C4-2B (cell line): ENCODE measurements at regions not wholly inside any gene's neighbourhood (a gene's known extent, or its start where the extent isn't known, plus 50 kb on each side); places are given as distances from the start of the nearest gene placed in this dataset.
"Not testable (repeated sequence)": the region's sequence is repeated elsewhere in the genome, so short reads cannot be mapped to it uniquely, and the experiment has no call there.

Source experiments
- H3K27ac ChIP-seq: fragments of 450-650 bp; 2 replicates; pipeline ENCODE4 v1.5.1; 2017
- CTCF ChIP-seq: fragments of 450-650 bp; conservative IDR thresholded peaks from 2 replicates; pipeline ENCODE4 v1.5.1; 2017; ENCODE audit warnings: mild to moderate bottlenecking
- ZFX ChIP-seq: fragments of 450-650 bp; IDR thresholded peaks from 2 replicates; pipeline ENCODE4 v1.6.1; 2017

GRCh38 chr11:93921695-93922468, 71.5 kb upstream of the VSTM5 start:
- no peak overlapping the region for H3K27ac ChIP-seq
- TF ChIP-seq CTCF (peak; percentile 88), ZFX (no peak)

GRCh38 chr11:93922830-93923229, 72.4 kb upstream of the VSTM5 start:
- H3K27ac ChIP-seq: no peak overlapping the region
- TF ChIP-seq ZFX (no peak), CTCF (no peak)

GRCh38 chr11:93926099-93926498, 75.7 kb upstream of the VSTM5 start:
- not testable (repeated sequence) for H3K27ac ChIP-seq

- TF ChIP-seq ZFX: no peak
- no peak for TF ChIP-seq CTCF
- no peak overlapping the region for H3K27ac ChIP-seq
These were observed 79.0 kb upstream of the VSTM5 start for GRCh38 chr11:93929407-93929806.

GRCh38 chr11:93933230-93933629, 82.8 kb upstream of the VSTM5 start:
- H3K27ac ChIP-seq: no peak overlapping the region
- TF ChIP-seq ZFX (no peak), CTCF (no peak)

- no peak for TF ChIP-seq ZFX
- no peak for TF ChIP-seq CTCF
- no peak overlapping the region for H3K27ac ChIP-seq
These were observed 85.3 kb upstream of the HEPHL1 start for GRCh38 chr11:93935826-93936225.

- no peak overlapping the region for H3K27ac ChIP-seq
- no peak for TF ChIP-seq ZFX
- no peak for TF ChIP-seq CTCF
These were observed 84.7 kb upstream of the HEPHL1 start for GRCh38 chr11:93936460-93936859.

- H3K27ac ChIP-seq: no peak overlapping the region
- TF ChIP-seq ZFX (no peak), CTCF (no peak)
These were observed 81.9 kb upstream of the HEPHL1 start for GRCh38 chr11:93939084-93939760.
